H1 (cell line): ENCODE measurements at regions not wholly inside any gene's neighbourhood (a gene's known extent, or its start where the extent isn't known, plus 50 kb on each side); places are given as distances from the start of the nearest gene placed in this dataset.

Experiments used
- CTCF ChIA-PET: fragments of 300-600 bp; sonication (Branson Sonifier 250); formaldehyde crosslinking; loops from one replicate; lab custom pipeline; 2021; ENCODE audit not compliant: partially characterized antibody; lab: Charles Lee
- POLR2A ChIA-PET: fragments of 300-600 bp; sonication (Branson Sonifier 250); formaldehyde crosslinking; loops from one replicate; lab custom pipeline; 2021; ENCODE audit warnings: inconsistent platforms; ENCODE audit not compliant: partially characterized antibody; lab: Charles Lee
- DNase-seq, 2 experiments: peaks; one replicate each; pipeline versions ENCODE4 v3.0.0 to v3.0.0-alpha.2; 2010 to 2022; ENCODE audit warnings: low spot score in 2 of 2, low read depth in 1 of 2, mixed read lengths in 1 of 2
- FAIRE-seq: peaks from 2 replicates; lab custom pipeline; 2011; peaks lifted over from hg19 to GRCh38; lab: Jason Lieb, UNC
- H2AFZ ChIP-seq: 2 replicates; pipeline ENCODE4 v1.8.1; 2012; ENCODE audit warnings: low read length, inconsistent platforms
- H2AK5ac ChIP-seq: 2 replicates; pipeline ENCODE4 v1.6.1; 2013; ENCODE audit warnings: low read depth, low read length
- H2BK120ac ChIP-seq: replicated peaks from 2 replicates; pipeline ENCODE3; 2013; ENCODE audit warnings: low read depth, low read length, inconsistent platforms
- H2BK12ac ChIP-seq: 2 replicates; pipeline ENCODE4 v1.6.1; 2013; ENCODE audit warnings: low read depth, low read length
- H2BK15ac ChIP-seq: 2 replicates; pipeline ENCODE4 v1.6.1; 2013; ENCODE audit warnings: low read length
- H2BK20ac ChIP-seq: 2 replicates; pipeline ENCODE4 v1.6.1; 2013; ENCODE audit warnings: low read length
- H2BK5ac ChIP-seq: 2 replicates; pipeline ENCODE4 v1.6.1; 2013; ENCODE audit warnings: low read depth, low read length
- H3K14ac ChIP-seq: 2 replicates; pipeline ENCODE4 v1.6.1; 2013; ENCODE audit warnings: inconsistent platforms; ENCODE audit not compliant: insufficient read length
- H3K18ac ChIP-seq: 2 replicates; pipeline ENCODE4 v1.6.1; 2013; ENCODE audit warnings: low read length; ENCODE audit errors: extremely low read depth
- H3K23ac ChIP-seq: 2 replicates; pipeline ENCODE4 v1.6.1; 2013; ENCODE audit warnings: inconsistent platforms; ENCODE audit not compliant: insufficient read length
- H3K23me2 ChIP-seq: 2 replicates; pipeline ENCODE4 v1.6.1; 2013; ENCODE audit warnings: low read depth, low read length
- H3K27ac ChIP-seq: 2 replicates; pipeline ENCODE4 v1.6.1; 2011; ENCODE audit warnings: low read depth, low read length, inconsistent platforms
- H3K27me3 ChIP-seq, 4 experiments: replicated peaks in 1 of 4; 1 replicate in 1 of 4; 2 replicates in 3 of 4; pipeline versions ENCODE4 v1.6.1 to v1.8.1; 2011 to 2013; ENCODE audit warnings: low read length in 3 of 4, mild to moderate bottlenecking in 3 of 4, inconsistent platforms in 2 of 4, mixed read lengths in 2 of 4, moderate library complexity in 1 of 4; ENCODE audit not compliant: control insufficient read depth in 3 of 4, insufficient read depth in 3 of 4; ENCODE audit errors: extremely low read depth in 1 of 4
- H3K36me3 ChIP-seq, 4 experiments: 2 replicates each; pipeline versions ENCODE4 v1.6.1 to v1.8.1; 2011 to 2013; ENCODE audit warnings: mild to moderate bottlenecking in 4 of 4, low read length in 3 of 4, moderate library complexity in 2 of 4, control low read depth in 1 of 4, inconsistent platforms in 1 of 4; ENCODE audit not compliant: insufficient read depth in 4 of 4, control insufficient read depth in 2 of 4
- H3K4ac ChIP-seq: replicated peaks from 2 replicates; pipeline ENCODE3; 2013; ENCODE audit warnings: low read length, low read depth, mixed read lengths, inconsistent platforms; ENCODE audit not compliant: insufficient read length
- H3K4me1 ChIP-seq, 4 experiments: replicated peaks in 1 of 4; 1 replicate in 1 of 4; 2 replicates in 3 of 4; pipeline versions ENCODE4 v1.6.1 to v1.8.1; 2011 to 2013; ENCODE audit warnings: low read length in 3 of 4, inconsistent platforms in 2 of 4, mixed read lengths in 1 of 4; ENCODE audit not compliant: insufficient read depth in 4 of 4, control insufficient read depth in 3 of 4
- H3K4me2 ChIP-seq, 2 experiments: 2 replicates each; pipeline versions ENCODE4 v1.6.1 to v1.8.1; 2011 to 2013; ENCODE audit warnings: low read depth in 2 of 2, low read length in 2 of 2, control low read depth in 1 of 2, inconsistent platforms in 1 of 2, mild to moderate bottlenecking in 1 of 2; ENCODE audit not compliant: insufficient read depth in 1 of 2
- H3K4me3 ChIP-seq, 4 experiments: fragments of 200-600, 300-600 bp in 1 of 4; sonication (generic), shearing (Covaris generic), sonication (Bioruptor Twin) in 1 of 4; 2 replicates each; pipeline versions ENCODE4 v1.5.1 to v1.8.1; 2011 to 2016; ENCODE audit warnings: low read length in 4 of 4, low read depth in 3 of 4, control low read depth in 2 of 4, inconsistent platforms in 2 of 4, mild to moderate bottlenecking in 2 of 4, mixed read lengths in 1 of 4, moderate library complexity in 1 of 4; ENCODE audit not compliant: insufficient read depth in 2 of 4; ENCODE audit errors: extremely low read depth in 1 of 4
- H3K56ac ChIP-seq: replicated peaks from 2 replicates; pipeline ENCODE3; 2013; ENCODE audit warnings: low read depth, mild to moderate bottlenecking, mixed read lengths, low read length, inconsistent platforms; ENCODE audit not compliant: insufficient read length
- H3K79me1 ChIP-seq: 2 replicates; pipeline ENCODE4 v1.6.1; 2013; ENCODE audit warnings: low read depth, low read length, control low read depth
- H3K79me2 ChIP-seq, 2 experiments: 2 replicates each; pipeline versions ENCODE4 v1.6.1 to v1.8.1; 2012 to 2013; ENCODE audit warnings: low read length in 2 of 2, mild to moderate bottlenecking in 2 of 2, inconsistent platforms in 1 of 2; ENCODE audit not compliant: insufficient read depth in 2 of 2, control insufficient read depth in 1 of 2
- H3K9ac ChIP-seq, 4 experiments: replicated peaks in 1 of 4; 1 replicate in 1 of 4; 2 replicates in 3 of 4; pipeline versions ENCODE4 v1.6.1 to v1.8.1; 2011 to 2013; ENCODE audit warnings: low read depth in 3 of 4, low read length in 3 of 4, control low read depth in 2 of 4, mild to moderate bottlenecking in 2 of 4, moderate library complexity in 2 of 4, inconsistent platforms in 1 of 4; ENCODE audit errors: extremely low read depth in 1 of 4
- H3K9me3 ChIP-seq, 2 experiments: 2 replicates each; pipeline versions ENCODE4 v1.6.1 to v1.8.1; 2012 to 2013; ENCODE audit warnings: mild to moderate bottlenecking in 2 of 2, moderate library complexity in 2 of 2, control low read depth in 1 of 2, inconsistent platforms in 1 of 2, low read depth in 1 of 2, low read length in 1 of 2, mixed read lengths in 1 of 2; ENCODE audit not compliant: insufficient read depth in 2 of 2
- H4K20me1 ChIP-seq, 2 experiments: replicated peaks in 1 of 2; 2 replicates each; pipeline versions ENCODE3 to v1.8.1; 2011 to 2013; ENCODE audit warnings: inconsistent platforms in 2 of 2, low read length in 2 of 2, mild to moderate bottlenecking in 1 of 2; ENCODE audit not compliant: insufficient read depth in 2 of 2, control insufficient read depth in 1 of 2
- H4K5ac ChIP-seq: 2 replicates; pipeline ENCODE4 v1.6.1; 2013; ENCODE audit warnings: low read length, low read depth, mixed read lengths, inconsistent platforms; ENCODE audit not compliant: insufficient read length
- H4K8ac ChIP-seq: 2 replicates; pipeline ENCODE4 v1.8.0; 2013; ENCODE audit warnings: mild to moderate bottlenecking, moderate library complexity, low read length, inconsistent platforms; ENCODE audit not compliant: insufficient read depth; ENCODE audit errors: extremely low read depth
- H4K91ac ChIP-seq: replicated peaks from 2 replicates; pipeline ENCODE3; 2013; ENCODE audit warnings: low read length, mixed read lengths, inconsistent platforms; ENCODE audit not compliant: insufficient read length
- TEAD4 ChIP-seq: IDR thresholded peaks from 2 replicates; pipeline ENCODE4 v1.6.1; 2012; ENCODE audit warnings: low read depth, low read length, inconsistent platforms, mixed read lengths
- WGBS, 2 experiments: shearing (Covaris generic) in 1 of 2; methylation state at CpG; one replicate each; pipeline versions ENCODE4 v1.1.6 to v1.1.7; 2013 to 2015; ENCODE audit warnings: low lambda C conversion rate in 2 of 2, mixed read lengths in 2 of 2, inconsistent platforms in 1 of 2, low coverage in 1 of 2, missing lambda C conversion rate in 1 of 2; ENCODE audit not compliant: insufficient replicate concordance in 2 of 2, insufficient coverage in 1 of 2, insufficient read length in 1 of 2; ENCODE audit errors: extremely low coverage in 1 of 2, missing lambda C conversion rate in 1 of 2; 5-methylcytosine and 5-hydroxymethylcytosine counted together

DNA sequence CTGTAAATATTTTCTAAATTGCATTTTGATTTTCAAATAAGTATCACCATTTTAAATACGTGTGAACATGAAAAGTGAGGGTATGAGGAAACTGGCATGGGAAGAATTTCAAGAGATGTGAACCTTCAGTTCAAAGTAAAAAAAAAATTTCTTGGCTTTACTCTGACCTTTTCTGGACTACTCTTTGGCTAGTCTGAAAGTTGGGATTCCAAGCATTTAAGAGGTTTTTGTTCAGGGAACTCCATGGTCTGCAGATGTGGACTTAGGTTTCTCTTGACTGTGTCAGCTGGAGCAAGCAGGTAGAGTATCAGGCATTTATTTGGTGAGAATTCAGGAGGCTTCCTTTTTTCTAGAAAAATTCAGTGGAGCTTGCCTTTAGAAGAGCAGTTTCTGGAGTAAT, 311.6 kb downstream of the LRIG3 start:
- Histone ChIP-seq H3K79me2 (no peaks in the 10 kb centered on the region), H4K5ac (no peak overlapping the region), H3K4me2 (no peak overlapping the region), H3K4me3 (no peak overlapping the region), H2BK5ac (no peak overlapping the region), H4K8ac (no peak overlapping the region), H3K9ac (no peak overlapping the region), H3K27me3 (no peaks in the 10 kb centered on the region), H3K79me1 (no peaks in the 10 kb centered on the region), H4K91ac (no peak overlapping the region), H3K4ac (no peak overlapping the region), H3K14ac (no peak overlapping the region), H2BK12ac (no peak overlapping the region), H3K36me3 (no peaks in the 10 kb centered on the region), H3K27ac (no peak overlapping the region), H2BK120ac (no peak overlapping the region), H3K56ac (no peak overlapping the region), H3K23me2 (no peaks in the 10 kb centered on the region), H4K20me1 (no peaks in the 10 kb centered on the region), H3K23ac (no peak overlapping the region), H2BK20ac (no peak overlapping the region), H3K4me1 (no peaks in the 10 kb centered on the region), H3K9me3 (no peaks in the 10 kb centered on the region), H3K18ac (no peak overlapping the region), H2BK15ac (no peak overlapping the region), H2AK5ac (no peak overlapping the region), H2AFZ (no peak overlapping the region)
- FAIRE-seq = no peak
- ChIA-PET POLR2A (no interaction called here), CTCF (no interaction called here)
- 100% methylated on average over 1 of the region's 1 CpG; no CpG with 5 or more reads in 1 of the 2 experiments for WGBS, 2 experiments
- DNase-seq = no peak
- no peak for TF ChIP-seq TEAD4
